Skin of body (tissue), 2 donors: ENCODE measurements at regions not wholly inside any gene's neighbourhood (a gene's known extent, or its start where the extent isn't known, plus 50 kb on each side); places are given as distances from the start of the nearest gene placed in this dataset. TPM values are rescaled to one million over a fixed set of nuclear protein-coding genes. Genes with fewer than 3 reads are reported as not detected.

ENCODE experiments used
- DNase-seq: peaks from one replicate; lab custom pipeline; 2025; lab: John Stamatoyannopoulos, UW
- small RNA-seq: library from RNA; depleted of rRNA; stranded (forward); fragments of <200 nt; gene quantifications from one replicate; pipeline ENCODE3, GENCODE V24; 2014; ENCODE audit warnings: low replicate concordance

GRCh38 chr20:6232436-6232835, 109.6 kb upstream of the FERMT1 start:
- no peak for DNase-seq

GRCh38 chr20:6231556-6231955, 108.7 kb upstream of the FERMT1 start:
- DNase-seq, result no peak

GRCh38 chr20:6228302-6228843, 105.5 kb upstream of the FERMT1 start:
- DNase-seq, result no peak

GRCh38 chr20:6213311-6213710, 90.5 kb upstream of the FERMT1 start:
- DNase-seq, result no peak

GRCh38 chr20:6212903-6213302, 90.1 kb upstream of the FERMT1 start:
- DNase-seq, result no peak

- DNase-seq, result no peak
Measured at GRCh38 chr20:6209093-6209492, 86.3 kb upstream of the FERMT1 start.

- DNase-seq, result no peak
Measured at GRCh38 chr20:6200092-6200491, 77.3 kb upstream of the FERMT1 start.

- DNase-seq, result peak; percentile 2
Measured at GRCh38 chr20:6185268-6185667, 62.4 kb upstream of the FERMT1 start.

GRCh38 chr20:6184086-6184485, 61.3 kb upstream of the FERMT1 start:
- no peak for DNase-seq

GRCh38 chr20:6180531-6180930, 57.7 kb upstream of the FERMT1 start:
- no peak for DNase-seq

GRCh38 chr20:6178537-6178936, 55.7 kb upstream of the FERMT1 start:
- DNase-seq, result peak; percentile 12

- no peak for DNase-seq
Measured at GRCh38 chr20:6173481-6173880, 50.7 kb upstream of the FERMT1 start.

Small RNA genes in the stretch of these regions (small RNA-seq; reads per million reads assigned to genes)
- not detected for gene AL109618.2
